Activated CD4-positive, alpha-beta memory T cell treated with anti-CD3 and anti-CD28 coated beads for 36 hours (primary cell): ENCODE measurements at regions not wholly inside any gene's neighbourhood (a gene's known extent, or its start where the extent isn't known, plus 50 kb on each side); places are given as distances from the start of the nearest gene placed in this dataset.

Experiments
- CTCF ChIA-PET: fragments of 350-600 bp; sonication (Branson Sonifier 250); formaldehyde crosslinking; loops from one replicate; lab custom pipeline; 2021; ENCODE audit warnings: antibody characterized with exemption, inconsistent platforms; lab: Charles Lee
- POLR2A ChIA-PET: fragments of 350-600 bp; sonication (Branson Sonifier 250); formaldehyde crosslinking; loops from one replicate; lab custom pipeline; 2021; ENCODE audit warnings: antibody characterized with exemption; lab: Charles Lee
- DNase-seq: peaks from one replicate; pipeline ENCODE4 v3.0.0-alpha.2; 2020
- H3K27ac Mint-ChIP-seq: one replicate; pipeline ENCODE4 v1.8.0; 2021; ENCODE audit warnings: mixed read lengths
- H3K27me3 Mint-ChIP-seq: one replicate; pipeline ENCODE4 v1.8.0; 2021; ENCODE audit warnings: mixed read lengths
- H3K36me3 Mint-ChIP-seq: one replicate; pipeline ENCODE4 v1.8.0; 2021; ENCODE audit warnings: mixed read lengths
- H3K4me1 Mint-ChIP-seq: one replicate; pipeline ENCODE4 v1.8.0; 2021; ENCODE audit warnings: low read depth, mixed read lengths
- H3K4me3 Mint-ChIP-seq: one replicate; pipeline ENCODE4 v1.8.0; 2021; ENCODE audit warnings: mild to moderate bottlenecking, mixed read lengths
- H3K9me3 Mint-ChIP-seq: one replicate; pipeline ENCODE4 v1.8.0; 2021; ENCODE audit warnings: mixed read lengths
- intact Hi-C: fragments of 100-400 bp; cut with micrococcal nuclease; formaldehyde crosslinking; loops from one replicate; pipeline ENCODE4 v1.15.1; 2023

DNA sequence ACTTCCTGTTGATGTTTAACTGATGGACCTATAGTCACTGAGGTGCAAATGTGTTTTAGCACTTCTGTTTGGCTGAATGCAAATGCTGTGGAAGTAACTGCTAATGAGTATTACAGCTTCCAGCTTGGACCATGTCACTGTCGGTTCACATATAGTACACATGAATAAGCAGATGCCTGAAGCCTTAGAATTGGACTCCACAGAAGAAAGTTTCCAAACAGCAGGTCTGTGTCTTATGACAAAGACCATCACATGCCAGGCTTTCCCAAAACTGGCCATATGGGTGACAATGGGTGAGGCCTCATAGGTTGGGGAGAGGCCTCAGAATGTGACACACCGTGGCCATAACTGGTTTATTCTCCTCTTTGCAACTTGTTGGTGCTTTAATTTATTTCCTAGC lies 241.8 kb downstream of the WNT5A start:
- ChIA-PET POLR2A (no interaction called here), CTCF (no interaction called here)
- DNase-seq: no peak
- H3K27ac Mint-ChIP-seq: no peak overlapping the region
- no peak overlapping the region for H3K4me3 Mint-ChIP-seq
- no peaks in the 10 kb centered on the region for H3K36me3 Mint-ChIP-seq
- no peaks in the 10 kb centered on the region for H3K27me3 Mint-ChIP-seq
- intact Hi-C loops: no loop called here
- peaks cover 11% of the 10 kb centered on the region for H3K9me3 Mint-ChIP-seq
- no peaks in the 10 kb centered on the region for H3K4me1 Mint-ChIP-seq

DNA sequence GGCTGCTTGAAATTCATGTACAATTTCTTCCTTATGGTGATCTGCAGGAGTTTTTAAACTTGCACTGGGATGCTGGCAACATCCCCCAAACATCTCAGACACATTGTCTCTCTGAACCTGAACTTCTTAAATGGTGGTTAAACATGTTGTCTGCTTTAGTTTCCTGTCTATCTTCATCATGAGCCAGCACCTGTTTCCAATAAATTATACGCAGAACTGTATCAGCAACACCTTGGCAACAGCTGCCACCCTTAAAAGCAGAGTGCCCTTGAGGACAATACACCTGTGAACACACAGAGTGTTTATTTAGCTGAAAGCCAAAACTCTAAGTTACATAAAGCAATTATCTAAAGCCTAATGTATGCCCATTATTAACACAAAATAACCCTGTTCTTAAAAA lies 242.9 kb downstream of the WNT5A start:
- H3K27ac Mint-ChIP-seq: no peak overlapping the region
- H3K36me3 Mint-ChIP-seq: no peaks in the 10 kb centered on the region
- peaks cover 5% of the 10 kb centered on the region for H3K9me3 Mint-ChIP-seq
- no peaks in the 10 kb centered on the region for H3K4me1 Mint-ChIP-seq
- DNase-seq: no peak
- CTCF ChIA-PET: no interaction called here
- intact Hi-C loops: no loop called here
- no peak overlapping the region for H3K4me3 Mint-ChIP-seq
- POLR2A ChIA-PET: no interaction called here
- H3K27me3 Mint-ChIP-seq: no peaks in the 10 kb centered on the region

DNA sequence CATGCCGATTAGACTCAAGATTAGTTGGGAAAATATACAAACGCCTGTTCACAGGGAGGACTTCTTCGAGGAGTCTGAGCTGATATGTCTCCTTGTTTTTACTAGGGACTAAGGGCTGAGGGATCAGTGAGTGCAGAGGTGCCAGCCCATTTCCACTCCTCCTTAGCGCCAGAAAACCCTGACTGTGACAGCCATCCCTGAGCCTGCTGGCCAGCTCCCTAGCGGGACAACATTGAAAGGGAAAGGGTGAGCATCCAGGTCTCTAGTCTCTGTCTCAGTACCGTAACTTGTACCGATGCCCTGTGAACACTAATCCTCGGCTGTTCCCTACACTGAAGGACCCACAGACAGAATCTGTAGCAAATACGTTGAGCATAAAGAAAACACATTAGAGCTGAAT lies 243.4 kb downstream of the WNT5A start:
- Mint-ChIP-seq H3K27me3 (no peaks in the 10 kb centered on the region), H3K4me3 (no peak overlapping the region), H3K27ac (no peak overlapping the region), H3K4me1 (no peaks in the 10 kb centered on the region), H3K36me3 (no peaks in the 10 kb centered on the region), H3K9me3 (peaks cover 2% of the 10 kb centered on the region)
- ChIA-PET CTCF (no interaction called here), POLR2A (no interaction called here)
- no peak for DNase-seq
- intact Hi-C loops: no loop called here

GRCh38 chr3:55242921-55243320 lies 244.2 kb downstream of the WNT5A start:
- H3K27me3 Mint-ChIP-seq: no peaks in the 10 kb centered on the region
- CTCF ChIA-PET: interaction anchor here (0.5 kb wide), 1 partner anchor 905 kb away, joined by 4 read pairs; no protein-coding TSS in a partner anchor
- H3K36me3 Mint-ChIP-seq: no peaks in the 10 kb centered on the region
- no peak overlapping the region for H3K4me3 Mint-ChIP-seq
- peaks cover 2% of the 10 kb centered on the region for H3K9me3 Mint-ChIP-seq
- H3K27ac Mint-ChIP-seq: no peak overlapping the region
- POLR2A ChIA-PET: no interaction called here
- intact Hi-C loops: no loop called here
- H3K4me1 Mint-ChIP-seq: no peaks in the 10 kb centered on the region
- no peak for DNase-seq

GRCh38 chr3:55241098-55241497 lies 246.0 kb downstream of the WNT5A start:
- no peak for DNase-seq
- Mint-ChIP-seq H3K36me3 (no peaks in the 10 kb centered on the region), H3K27me3 (no peaks in the 10 kb centered on the region), H3K4me3 (no peak overlapping the region), H3K4me1 (no peaks in the 10 kb centered on the region), H3K27ac (no peak overlapping the region), H3K9me3 (peaks cover 7% of the 10 kb centered on the region)
- ChIA-PET CTCF (no interaction called here), POLR2A (no interaction called here)
- intact Hi-C loops: no loop called here

- peaks cover 8% of the 10 kb centered on the region for H3K9me3 Mint-ChIP-seq
- CTCF ChIA-PET: no interaction called here
Observed at GRCh38 chr3:55235416-55235815, 251.7 kb downstream of the WNT5A start.

DNA sequence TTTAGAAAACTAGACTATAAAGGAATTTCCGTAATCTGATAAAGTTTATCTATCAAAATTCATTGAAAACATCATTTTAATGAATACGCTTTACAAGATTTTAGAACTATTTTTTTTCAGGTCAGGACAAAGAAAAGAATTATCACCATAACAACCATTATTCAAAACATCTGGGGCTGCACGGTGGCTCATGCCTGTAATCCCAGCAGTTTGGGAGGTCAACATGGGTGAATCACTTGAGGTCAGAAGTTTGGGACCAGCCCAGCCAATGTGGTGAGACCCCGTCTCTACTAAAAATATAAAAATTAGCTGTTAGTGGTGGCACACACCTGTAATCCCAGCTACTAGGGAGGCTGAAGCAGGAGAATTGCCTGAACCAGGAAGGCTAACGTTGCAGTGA lies 260.4 kb downstream of the WNT5A start:
- no peaks in the 10 kb centered on the region for H3K36me3 Mint-ChIP-seq
- ChIA-PET CTCF (no interaction called here), POLR2A (no interaction called here)
- no peaks in the 10 kb centered on the region for H3K27me3 Mint-ChIP-seq
- no peaks in the 10 kb centered on the region for H3K9me3 Mint-ChIP-seq
- H3K27ac Mint-ChIP-seq: no peak overlapping the region
- intact Hi-C loops: no loop called here
- DNase-seq: no peak
- H3K4me1 Mint-ChIP-seq: no peaks in the 10 kb centered on the region
- H3K4me3 Mint-ChIP-seq: no peak overlapping the region

More at GRCh38 chr3:55235416-55235815, 251.7 kb downstream of the WNT5A start:
- intact Hi-C loops: no loop called here
- DNase-seq: no peak
- Mint-ChIP-seq H3K27me3 (no peaks in the 10 kb centered on the region), H3K4me3 (no peak overlapping the region), H3K4me1 (no peaks in the 10 kb centered on the region), H3K36me3 (no peaks in the 10 kb centered on the region), H3K27ac (no peak overlapping the region)
- POLR2A ChIA-PET: no interaction called here

- intact Hi-C loops: no loop called here
- Mint-ChIP-seq H3K27me3 (no peaks in the 10 kb centered on the region), H3K27ac (no peak overlapping the region), H3K4me3 (no peak overlapping the region), H3K36me3 (no peaks in the 10 kb centered on the region), H3K9me3 (peaks cover 12% of the 10 kb centered on the region), H3K4me1 (no peaks in the 10 kb centered on the region)
- POLR2A ChIA-PET: no interaction called here
- CTCF ChIA-PET: no interaction called here
- no peak for DNase-seq
Observed at GRCh38 chr3:55218577-55218976, 268.5 kb downstream of the WNT5A start.

- Mint-ChIP-seq H3K4me3 (no peak overlapping the region), H3K27ac (no peak overlapping the region), H3K4me1 (no peaks in the 10 kb centered on the region), H3K9me3 (no peaks in the 10 kb centered on the region), H3K27me3 (no peaks in the 10 kb centered on the region), H3K36me3 (no peaks in the 10 kb centered on the region)
- ChIA-PET POLR2A (no interaction called here), CTCF (no interaction called here)
- intact Hi-C loops: loop anchor here (10.0 kb wide), 1 partner anchor 517 kb away; no protein-coding TSS in a partner anchor
- no peak for DNase-seq
Observed at GRCh38 chr3:55207744-55208143, 279.4 kb downstream of the WNT5A start.

GRCh38 chr3:55205990-55206389 lies 278.1 kb upstream of the LRTM1 start:
- intact Hi-C loops: loop anchor here (10.0 kb wide), 1 partner anchor 519 kb away; no protein-coding TSS in a partner anchor
- ChIA-PET CTCF (no interaction called here), POLR2A (no interaction called here)
- Mint-ChIP-seq H3K36me3 (no peaks in the 10 kb centered on the region), H3K4me1 (no peaks in the 10 kb centered on the region), H3K27ac (no peak overlapping the region), H3K4me3 (no peak overlapping the region), H3K9me3 (no peaks in the 10 kb centered on the region), H3K27me3 (no peaks in the 10 kb centered on the region)
- no peak for DNase-seq

GRCh38 chr3:55204417-55204816 lies 276.6 kb upstream of the LRTM1 start:
- H3K27me3 Mint-ChIP-seq: no peaks in the 10 kb centered on the region
- H3K27ac Mint-ChIP-seq: no peak overlapping the region
- no peaks in the 10 kb centered on the region for H3K4me1 Mint-ChIP-seq
- intact Hi-C loops: loop anchor here (10.0 kb wide), 1 partner anchor 520 kb away; no protein-coding TSS in a partner anchor
- H3K4me3 Mint-ChIP-seq: no peak overlapping the region
- POLR2A ChIA-PET: no interaction called here
- CTCF ChIA-PET: no interaction called here
- H3K9me3 Mint-ChIP-seq: no peaks in the 10 kb centered on the region
- H3K36me3 Mint-ChIP-seq: no peaks in the 10 kb centered on the region
- no peak for DNase-seq

DNA sequence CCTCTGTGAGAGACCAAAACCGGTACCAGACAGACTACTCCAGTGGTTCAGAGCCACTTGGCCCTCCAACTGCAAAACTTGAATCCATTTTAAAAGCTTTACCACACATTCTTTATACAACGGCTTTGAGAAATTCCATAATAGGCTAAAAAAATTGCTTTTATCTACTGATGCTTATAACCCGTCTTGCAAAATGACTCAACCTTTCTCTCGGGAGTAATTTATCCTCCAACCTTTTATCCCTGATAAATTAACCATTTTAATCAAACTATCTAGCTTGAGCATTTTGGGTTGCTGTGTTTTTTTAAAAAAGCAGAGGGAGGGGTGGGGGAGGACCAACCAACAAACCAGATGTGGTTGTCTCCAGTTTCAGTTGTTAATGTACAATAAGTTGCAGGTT lies 275.7 kb upstream of the LRTM1 start:
- Mint-ChIP-seq H3K27ac (no peak overlapping the region), H3K27me3 (no peaks in the 10 kb centered on the region), H3K9me3 (no peaks in the 10 kb centered on the region), H3K4me3 (no peak overlapping the region), H3K4me1 (no peaks in the 10 kb centered on the region), H3K36me3 (no peaks in the 10 kb centered on the region)
- POLR2A ChIA-PET: no interaction called here
- intact Hi-C loops: loop anchor here (10.0 kb wide), 1 partner anchor 521 kb away; no protein-coding TSS in a partner anchor
- no peak for DNase-seq
- CTCF ChIA-PET: no interaction called here

DNA sequence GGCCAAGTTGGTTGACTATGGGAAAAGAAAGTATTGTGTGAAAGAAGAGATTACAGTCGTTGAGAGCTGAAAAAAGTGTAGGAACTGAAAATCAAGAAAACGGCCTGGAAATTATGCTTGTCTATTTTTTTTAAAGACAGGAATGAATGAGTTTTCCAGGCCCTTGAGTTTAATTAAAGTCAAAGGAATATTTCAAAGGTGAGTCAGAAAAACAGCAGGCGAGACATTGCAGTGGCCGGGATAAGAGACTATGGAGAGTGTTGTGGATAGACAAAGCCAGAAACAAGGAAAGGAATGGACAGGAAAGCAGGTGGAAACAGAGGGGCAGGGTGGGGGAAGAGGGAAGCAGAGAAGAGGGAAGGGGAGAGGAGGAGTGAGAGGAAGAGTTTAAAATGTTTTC lies 275.1 kb upstream of the LRTM1 start:
- DNase-seq: no peak
- POLR2A ChIA-PET: no interaction called here
- no peaks in the 10 kb centered on the region for H3K9me3 Mint-ChIP-seq
- intact Hi-C loops: loop anchor here (10.0 kb wide), 1 partner anchor 522 kb away; no protein-coding TSS in a partner anchor
- CTCF ChIA-PET: interaction anchor here (0.6 kb wide), 1 partner anchor 212 kb away, joined by 3 read pairs; no protein-coding TSS in a partner anchor
- H3K4me1 Mint-ChIP-seq: no peaks in the 10 kb centered on the region
- no peaks in the 10 kb centered on the region for H3K27me3 Mint-ChIP-seq
- H3K27ac Mint-ChIP-seq: no peak overlapping the region
- H3K36me3 Mint-ChIP-seq: no peaks in the 10 kb centered on the region
- H3K4me3 Mint-ChIP-seq: no peak overlapping the region
